ENCODE measurements at regions not wholly inside any gene's neighbourhood (a gene's known extent, or its start where the extent isn't known, plus 50 kb on each side); places are given as distances from the start of the nearest gene placed in this dataset.

DNA sequence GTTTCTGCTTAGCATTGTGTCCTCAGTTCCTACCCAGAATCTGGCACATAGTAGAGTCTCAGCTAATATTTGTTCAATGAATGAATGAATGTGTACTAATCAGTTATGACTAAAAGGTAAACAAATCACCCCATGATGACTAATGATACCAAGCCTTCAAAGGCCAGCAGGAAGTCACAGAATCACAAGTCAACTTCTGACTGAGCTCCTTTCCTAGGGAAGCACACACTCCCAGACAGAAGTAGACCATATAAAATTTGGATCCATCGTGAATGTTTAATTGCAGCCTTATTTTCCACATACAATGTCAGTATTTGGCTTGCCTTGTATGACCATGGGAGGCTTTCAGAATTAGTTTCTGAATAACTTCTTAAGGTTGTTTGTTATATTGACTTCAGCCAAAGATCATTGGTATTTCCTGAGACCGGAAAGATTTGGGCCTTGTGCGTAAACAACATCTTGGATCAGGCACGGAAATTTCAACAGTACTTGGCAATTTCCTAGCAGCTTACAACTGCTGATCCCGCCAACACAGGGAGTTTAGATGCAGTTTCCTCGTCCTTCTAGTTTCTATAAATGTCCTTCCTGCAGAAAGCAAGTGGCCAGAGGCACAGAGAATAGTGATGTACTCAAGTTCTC, 185.9 kb upstream of the ATP1B1 start:
- no peak for DNase-seq

DNA sequence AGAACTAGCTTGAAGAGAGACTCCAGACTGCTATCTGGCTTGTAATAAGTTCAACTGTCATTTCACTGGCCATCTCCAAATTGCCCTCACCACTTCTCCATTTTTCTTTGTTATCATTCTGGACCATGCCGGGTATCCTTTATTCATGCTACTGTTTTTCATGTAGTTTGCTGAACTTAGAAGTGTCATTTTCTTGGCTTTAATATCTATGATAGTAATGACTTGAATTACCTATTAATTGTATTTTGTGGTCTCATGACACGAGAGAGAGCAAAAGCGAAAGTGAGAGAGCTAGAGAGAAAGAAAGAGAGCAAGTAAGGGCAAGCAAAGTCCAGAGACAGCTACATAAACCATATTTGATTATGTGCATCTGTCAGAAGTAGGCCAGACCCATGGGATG, 184.9 kb upstream of the ATP1B1 start:
- no peak for DNase-seq

DNA sequence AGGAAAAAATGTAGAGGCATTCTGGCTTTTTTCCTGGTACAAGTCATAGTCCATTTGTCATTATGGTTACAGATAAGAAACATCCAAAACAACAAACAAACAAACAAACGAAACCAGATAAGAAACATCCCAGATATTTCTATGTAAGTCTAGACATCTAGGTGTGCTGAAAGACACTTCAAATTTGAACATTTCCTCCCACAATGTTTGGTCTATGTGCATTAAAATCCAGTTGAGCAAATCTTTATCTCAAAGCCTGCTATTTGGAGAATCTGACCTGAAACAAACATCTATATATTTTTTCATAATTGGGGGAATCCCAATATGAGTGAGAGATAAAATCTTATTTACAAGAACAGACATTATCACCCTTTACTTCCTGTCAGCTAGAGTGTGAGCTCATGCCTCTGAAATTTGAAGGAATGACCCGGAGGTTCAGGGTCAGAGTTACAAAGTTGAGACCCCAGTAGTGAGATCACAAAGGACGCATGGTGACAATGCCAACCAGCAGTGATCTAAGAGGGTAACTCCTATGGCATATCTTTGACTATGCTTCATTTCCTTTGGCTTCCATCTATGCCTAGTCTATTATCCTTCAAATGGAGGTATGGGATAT, 182.9 kb upstream of the ATP1B1 start:
- no peak for DNase-seq

DNA sequence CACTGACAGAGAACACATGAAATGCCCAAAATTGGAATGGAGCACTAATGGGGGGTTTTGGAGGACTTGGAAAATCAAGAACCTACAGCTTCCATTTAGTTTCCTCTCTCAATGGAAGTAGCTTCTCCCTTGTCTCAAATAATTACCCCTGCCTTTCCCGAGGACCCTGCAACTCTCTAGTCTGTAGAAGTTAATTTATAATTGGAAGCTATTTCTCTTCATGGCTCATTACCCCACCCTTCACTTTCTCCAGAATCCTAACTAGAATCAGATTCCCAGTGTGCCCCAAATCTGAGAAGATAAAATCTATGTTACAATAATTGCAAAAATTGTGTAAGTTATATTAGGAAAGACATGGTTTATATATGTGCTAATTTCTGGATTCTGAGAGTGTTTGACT, 181.5 kb upstream of the ATP1B1 start:
- no peak for DNase-seq

DNA sequence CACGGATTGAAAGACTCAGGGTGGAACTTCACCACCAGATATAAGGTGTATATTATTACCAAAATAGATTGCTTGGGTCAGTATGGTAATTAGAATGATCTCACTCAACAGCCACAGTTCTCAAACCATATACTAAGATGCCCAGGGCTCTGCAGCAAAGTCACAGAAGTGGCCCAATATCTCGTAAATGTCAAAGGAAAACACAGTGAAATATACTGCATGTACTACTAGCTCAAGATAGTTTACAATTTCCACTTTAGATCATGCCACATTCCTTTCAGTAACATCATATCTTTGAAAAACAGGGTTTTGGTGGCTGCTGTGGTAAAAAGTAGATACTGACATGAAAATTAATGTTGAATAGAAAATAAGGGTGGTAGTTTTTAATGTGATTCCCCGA, 180.3 kb upstream of the ATP1B1 start:
- no peak for DNase-seq

DNA sequence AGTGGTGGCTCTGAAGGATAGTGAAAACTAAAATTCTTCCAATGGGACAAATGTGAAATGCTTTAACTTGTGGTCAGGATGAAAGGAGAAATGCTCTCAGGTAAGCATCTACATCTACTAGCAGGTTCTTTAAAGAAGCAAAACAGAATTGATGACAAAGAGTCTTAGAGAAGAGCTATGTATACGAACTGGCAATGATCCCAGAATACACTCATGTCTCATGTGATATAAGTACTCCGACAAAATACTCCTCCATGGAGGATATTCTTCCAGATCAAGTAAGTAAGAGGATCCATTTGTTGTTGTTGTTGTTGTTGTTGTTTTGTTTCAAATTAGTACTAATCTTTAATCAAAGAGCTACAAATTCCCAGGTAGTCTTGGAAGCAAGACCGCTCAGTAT, 174.0 kb upstream of the ATP1B1 start:
- DNase-seq, result no peak

DNA sequence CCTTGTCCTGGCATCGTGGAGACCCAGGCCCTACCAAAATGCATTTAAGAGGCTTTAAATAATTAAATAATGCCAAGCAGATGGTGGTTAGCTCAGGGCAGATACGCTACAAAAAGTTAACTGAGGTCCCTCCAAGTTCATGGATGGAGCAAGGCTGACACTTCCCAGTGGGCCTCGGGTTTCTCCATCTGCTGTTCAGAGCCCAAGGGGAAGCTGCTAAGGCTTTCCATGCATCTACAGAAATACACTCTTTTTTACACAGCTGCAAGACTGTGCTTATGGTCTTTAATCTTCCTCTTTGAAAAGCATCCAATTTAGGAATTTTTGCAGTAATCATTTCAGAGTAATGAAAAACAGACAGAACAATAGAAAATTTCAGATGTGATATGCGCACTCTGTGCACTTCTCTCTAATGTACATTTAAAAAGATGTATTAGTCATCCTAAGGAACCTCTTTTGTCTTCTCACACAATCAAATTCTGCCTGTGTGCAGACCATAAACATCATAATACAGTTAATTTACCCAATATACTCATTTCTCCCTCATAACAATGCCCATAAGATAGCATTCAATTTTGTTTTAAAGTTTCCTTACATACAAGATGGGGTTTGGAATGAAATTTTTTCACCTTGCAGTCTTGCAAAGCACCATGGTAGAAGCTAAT, 173.2 kb upstream of the ATP1B1 start:
- no peak for DNase-seq

DNA sequence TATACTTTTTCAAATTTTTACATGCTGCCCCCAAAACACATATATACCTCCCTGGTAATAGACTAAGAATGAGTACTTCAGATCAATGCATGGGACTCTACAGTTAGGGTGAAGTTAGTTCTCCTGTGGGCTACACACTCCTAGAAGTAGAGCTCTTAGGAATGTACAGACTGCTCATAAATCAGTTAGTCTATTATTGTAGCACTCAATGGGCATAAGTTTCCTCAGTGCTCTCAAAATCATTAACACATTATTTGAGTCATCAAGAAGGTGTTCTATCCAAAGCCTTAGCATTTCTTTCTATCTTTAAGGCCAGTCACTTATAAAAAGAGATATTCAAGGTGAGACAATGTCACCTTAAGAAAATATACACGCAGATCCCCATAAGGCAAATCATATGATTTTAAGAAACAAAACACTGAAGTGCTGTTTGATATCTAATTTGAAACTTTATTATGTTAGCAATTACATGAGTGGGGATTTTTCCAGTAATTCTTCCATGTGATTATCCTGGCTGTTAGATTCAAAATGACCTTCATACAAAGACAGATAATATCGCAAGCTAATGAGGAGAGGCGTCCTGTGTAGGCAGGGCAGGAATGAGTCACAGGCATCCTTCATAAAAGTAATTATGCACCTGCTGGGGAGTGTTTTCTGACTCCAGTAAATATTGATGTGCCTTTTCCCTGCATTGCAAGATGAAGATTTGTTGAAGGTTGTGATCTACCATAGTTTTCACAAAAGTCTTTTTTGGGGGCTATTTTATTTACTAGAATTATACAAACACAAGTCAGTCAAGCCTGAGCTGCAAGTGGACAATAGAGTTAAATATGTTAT, 167.2 kb upstream of the ATP1B1 start:
- no peak for DNase-seq

DNA sequence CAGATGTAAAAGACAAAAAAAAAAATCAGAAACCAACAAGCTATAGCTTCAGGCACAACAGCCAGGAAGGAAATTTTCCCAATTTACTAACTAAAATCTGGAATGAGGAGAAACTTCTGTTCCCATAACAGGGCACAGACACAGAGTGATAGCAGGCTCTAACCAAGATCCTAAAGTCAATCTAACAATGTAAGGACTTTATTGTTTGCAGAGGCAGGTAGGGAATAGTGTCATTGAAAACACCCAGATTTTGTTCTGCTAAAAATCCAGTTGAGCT, 166.6 kb upstream of the ATP1B1 start:
- no peak for DNase-seq

DNA sequence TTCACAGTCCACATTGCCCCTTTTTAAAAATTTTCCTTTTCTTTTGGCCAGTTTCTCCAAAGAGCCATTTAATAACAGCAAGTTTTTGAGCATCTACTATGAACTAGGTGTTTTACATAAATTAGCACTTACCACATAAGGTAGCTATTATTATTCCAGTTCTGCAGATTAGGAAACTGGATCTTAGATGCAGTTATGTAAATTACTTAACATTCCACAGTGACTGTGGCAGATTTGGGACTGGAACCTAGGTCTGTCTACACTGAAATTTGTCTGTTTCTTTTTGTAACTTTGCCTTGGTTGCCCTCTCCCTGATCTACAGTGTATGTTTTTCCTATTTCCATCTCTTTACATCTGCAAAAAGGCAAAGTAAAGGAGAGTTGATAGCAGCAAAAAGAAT, 164.8 kb upstream of the ATP1B1 start:
- DNase-seq, result no peak

DNA sequence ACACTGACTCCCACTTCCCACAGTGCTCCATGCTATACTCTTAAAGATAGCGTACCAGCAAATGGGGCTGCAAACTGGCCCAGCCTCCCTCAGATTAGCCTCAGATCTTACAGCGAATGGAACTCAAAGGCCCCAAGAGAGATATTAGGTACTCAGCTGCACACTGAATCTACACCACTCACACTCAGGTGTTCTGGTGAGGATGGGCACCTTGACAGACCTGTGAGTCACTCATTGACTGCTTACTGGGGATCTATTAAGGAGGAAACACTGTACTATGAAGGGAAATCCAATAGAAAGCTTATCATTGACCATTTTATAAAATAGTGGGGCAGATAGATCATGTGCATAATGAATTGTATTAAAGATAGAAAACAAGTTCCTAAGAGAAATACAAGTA, 164.3 kb upstream of the ATP1B1 start:
- no peak for DNase-seq

DNA sequence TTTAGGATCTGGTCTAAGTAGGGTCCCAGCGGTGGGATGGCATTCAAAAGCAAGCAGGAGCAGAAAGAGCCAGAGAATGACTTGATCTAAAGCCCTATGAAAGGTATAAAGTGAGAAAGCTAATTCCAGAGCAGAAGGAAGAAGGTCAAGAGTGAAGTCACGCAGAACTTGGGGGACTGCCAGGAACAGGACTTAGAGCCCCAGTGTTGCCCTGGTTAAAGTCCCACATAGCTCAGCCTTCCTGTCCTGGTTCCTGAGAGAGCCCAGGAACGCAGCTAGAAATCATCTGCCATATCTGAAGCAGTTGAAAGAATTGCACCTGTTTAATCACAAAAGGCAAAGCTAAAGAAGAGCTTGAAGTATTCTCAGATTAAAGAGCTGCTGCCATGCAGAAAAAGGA, 160.6 kb upstream of the ATP1B1 start:
- DNase-seq, result no peak

DNA sequence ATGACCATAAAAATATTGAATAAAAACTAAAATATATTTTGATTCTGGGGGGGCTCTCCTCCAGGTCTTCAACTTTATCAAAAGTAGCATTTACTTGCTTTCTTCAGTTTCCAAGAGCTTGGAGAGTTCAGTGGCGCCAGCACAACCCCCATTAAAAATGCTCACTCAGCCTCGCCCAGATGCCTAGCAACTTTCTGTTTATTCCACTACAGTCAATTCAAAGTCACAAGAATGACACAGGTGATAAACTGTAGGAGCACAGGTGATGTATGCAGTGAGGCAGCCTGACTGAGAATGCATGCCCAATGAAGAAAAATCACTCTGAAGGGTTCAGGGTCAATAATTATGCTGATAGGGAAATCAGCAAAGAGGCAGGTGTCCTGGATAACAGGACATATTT, 159.4 kb upstream of the ATP1B1 start:
- DNase-seq, result no peak

DNA sequence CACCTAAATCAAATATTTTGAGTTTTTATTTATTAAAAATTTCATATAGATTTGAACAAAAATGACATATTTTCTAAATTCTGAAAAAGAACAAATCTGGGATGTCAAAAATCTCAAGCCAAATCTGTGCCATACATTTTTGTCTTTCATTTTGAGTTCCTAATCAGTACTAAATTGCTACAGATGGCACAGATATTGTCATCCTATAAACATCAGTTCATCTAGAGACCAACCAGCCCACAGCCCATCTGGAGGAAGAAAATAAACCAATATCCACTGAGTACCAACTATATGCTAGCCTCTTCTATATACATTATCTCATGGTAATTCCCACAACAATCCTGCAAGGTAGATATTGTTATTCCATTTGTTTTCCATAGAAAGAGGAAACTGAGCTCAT, 156.8 kb upstream of the ATP1B1 start:
- no peak for DNase-seq

DNA sequence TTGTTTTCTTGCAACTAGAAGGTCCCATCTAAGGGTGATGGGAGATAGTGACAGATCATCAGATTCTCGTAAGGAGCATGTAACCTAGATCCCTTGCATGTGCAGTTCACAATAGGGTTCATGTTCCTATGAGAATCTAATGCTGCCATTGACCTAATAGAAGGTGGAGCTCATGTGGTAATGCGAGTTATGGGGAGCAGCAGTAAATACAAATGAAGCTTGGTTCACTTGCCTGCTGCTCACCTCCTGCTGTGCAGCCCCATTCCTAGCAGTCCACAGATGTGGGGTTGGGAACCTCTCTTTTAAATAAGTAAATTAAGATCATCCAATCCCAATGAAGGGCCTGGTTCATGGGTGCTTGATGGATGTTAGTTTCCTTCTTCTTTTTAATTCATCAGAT, 148.7 kb upstream of the ATP1B1 start:
- no peak for DNase-seq

DNA sequence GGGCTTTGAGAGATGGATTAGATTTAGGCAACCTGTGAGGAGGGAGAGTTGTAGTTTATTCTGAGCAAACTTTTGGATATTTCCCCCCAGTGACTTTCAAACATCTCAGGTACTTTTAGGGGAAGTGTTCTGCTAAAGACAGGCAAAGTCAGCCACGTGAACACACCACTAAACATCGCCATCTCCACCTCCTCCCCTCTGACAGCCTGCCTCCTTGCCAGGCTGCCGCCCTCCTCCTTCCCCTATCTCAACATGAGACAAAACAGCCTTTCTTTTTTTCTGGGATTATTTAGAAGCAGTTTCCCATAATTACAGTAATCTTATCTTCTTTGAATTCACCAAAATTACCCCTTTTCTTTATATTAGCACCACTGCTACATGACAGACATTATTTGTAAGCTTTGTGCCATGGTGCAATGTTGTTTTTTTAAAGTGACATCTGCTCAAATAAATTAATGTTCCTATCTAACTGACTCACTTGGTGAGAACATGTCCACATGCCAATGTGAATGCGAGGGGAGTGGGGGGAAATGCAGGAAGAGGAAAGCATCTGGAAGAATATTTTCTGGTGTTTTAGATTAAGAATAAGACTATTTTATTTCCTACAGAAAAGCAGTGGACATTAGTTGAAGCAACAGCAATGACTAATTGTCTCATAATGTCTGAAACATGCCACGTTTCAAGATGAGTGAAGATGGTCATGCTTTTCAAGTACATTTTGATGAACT, 147.8 kb upstream of the ATP1B1 start:
- no peak for DNase-seq

DNA sequence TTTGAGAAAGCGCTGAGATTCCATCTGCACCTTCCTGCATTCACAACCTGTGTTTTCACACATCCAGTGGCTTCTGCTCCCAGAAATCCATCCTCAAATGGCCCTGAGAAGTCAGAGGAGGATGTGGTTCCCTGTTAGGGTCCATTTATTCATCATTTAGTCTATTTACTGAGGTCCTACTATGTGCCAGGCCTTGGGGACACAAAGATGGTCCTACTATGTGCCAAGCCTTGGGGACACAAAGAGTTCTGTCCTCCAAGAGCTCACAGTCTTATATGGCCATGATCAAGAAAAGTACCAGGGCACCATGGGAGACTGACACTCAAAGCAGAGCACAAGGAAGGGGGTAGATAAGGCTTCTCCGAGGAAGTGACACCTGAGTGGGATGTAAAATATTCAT, 147.1 kb upstream of the ATP1B1 start:
- DNase-seq, result no peak

DNA sequence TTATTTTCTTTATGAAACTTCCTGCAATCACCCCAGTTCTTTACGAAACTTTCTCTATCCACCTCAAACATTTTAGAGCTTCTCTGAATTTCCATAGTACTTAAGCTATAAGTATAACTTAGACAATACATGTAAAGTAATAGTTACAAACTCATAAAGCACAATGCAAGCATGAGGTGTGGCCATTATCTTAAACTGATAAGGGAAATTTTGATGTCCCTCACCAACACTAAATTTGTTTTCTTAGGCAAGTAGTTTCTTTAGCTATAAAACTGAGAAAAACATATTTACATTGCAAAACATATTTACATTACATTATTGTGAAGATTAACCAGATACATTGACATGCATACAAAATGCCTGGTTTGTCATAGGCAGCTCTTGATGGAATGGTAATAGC, 146.4 kb upstream of the ATP1B1 start:
- DNase-seq, result no peak

DNA sequence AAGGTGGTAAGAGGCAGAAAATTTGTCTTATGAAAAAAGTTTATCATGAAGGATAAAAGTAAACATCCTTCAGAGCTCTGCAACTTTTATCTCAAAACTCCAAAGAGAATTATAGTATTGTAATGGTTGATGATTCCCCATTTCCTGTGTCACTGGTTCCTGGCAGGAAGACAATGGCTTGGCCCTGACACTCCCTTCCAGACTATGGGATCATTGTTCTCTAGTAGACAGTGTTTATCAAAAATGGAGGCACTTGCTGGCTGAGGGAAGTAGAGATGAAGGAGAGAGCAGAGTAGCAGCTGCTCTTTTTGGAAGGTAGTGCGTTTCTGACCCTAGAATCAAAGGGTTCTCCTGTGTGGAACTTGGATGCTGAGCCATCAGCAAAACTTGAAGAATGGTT, 145.9 kb upstream of the ATP1B1 start:
- no peak for DNase-seq

DNA sequence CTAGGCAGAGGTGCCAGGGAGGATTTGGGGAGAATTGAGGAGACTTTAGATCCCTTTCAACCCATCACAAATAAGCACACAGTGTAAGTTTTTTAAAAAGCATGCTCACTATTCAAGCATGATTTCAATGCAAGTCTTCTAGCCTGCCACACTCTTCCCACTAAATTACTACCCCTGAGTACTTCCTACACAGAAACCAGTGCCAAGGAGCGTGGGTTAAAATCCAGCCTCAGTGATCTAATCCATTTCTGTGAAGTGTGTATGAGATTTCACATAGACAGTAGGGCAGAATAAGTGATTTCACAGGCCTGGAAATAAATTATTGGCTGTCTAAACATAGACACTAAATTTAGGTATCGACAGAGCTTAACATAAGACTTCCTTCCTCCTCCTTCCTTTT, 142.9 kb upstream of the ATP1B1 start:
- no peak for DNase-seq

DNA sequence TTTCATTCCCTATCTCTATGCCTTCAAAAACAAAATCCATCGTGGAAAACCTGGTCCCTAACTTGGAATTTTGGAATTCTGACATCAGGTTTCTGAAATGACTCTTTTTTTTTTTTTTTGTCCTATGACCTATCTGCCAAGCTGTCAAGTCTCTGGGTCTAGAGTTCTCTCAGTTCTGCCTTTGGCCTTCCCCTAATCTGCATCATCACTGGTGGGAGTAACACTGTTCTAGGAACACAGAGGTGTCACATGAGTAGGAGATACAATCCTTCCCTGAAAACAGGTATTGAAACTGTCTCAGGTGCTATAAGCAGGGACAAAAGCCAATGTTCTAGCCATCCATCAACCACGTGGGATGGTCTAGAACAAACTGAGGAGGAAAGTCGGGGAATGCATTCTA, 142.0 kb upstream of the ATP1B1 start:
- no peak for DNase-seq

DNA sequence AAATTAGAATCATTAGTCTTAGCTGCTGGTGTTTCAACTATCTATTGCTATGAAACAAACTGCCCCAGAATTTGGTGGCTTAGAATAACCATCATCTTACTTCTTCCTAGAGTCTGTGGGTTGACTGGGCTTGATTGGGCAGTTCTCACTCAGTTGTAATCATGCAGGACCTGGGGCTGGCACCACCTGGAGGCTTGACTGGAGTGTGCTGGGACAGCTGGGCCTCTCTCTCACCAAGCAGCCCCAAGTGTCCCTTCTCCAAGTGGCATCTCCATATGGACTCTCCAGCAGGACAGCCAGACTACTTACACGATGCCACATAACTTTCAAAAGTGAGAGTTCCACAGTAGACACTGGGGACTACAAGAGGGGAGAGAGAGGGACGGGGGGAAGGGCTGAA, 140.3 kb upstream of the ATP1B1 start:
- no peak for DNase-seq

DNA sequence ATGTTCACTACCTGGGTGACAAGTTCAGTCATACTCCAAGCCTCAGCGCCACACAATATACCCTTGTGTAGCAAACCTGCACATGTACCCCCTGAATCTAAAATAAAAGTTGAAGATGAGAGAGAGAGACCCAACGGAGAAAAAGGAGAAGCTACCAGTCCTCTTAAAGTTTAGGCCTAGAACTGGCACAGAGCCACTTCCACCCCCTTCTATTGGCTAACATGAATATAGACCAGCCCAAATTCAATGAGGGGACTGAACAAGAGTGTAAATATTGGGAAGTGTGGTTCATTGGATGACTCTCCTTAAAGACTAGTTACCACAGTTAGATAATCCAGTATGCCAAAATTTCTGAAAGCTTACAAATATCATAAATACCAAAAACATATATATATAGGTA, 139.9 kb upstream of the ATP1B1 start:
- no peak for DNase-seq
